Epithelial cell of proximal tubule (primary cell): ENCODE measurements at regions not wholly inside any gene's neighbourhood (a gene's known extent, or its start where the extent isn't known, plus 50 kb on each side); places are given as distances from the start of the nearest gene placed in this dataset.

Source experiments
- DNase-seq: peaks from one replicate; pipeline ENCODE4 v3.0.0-alpha.2; 2011; ENCODE audit warnings: low read depth
- H3K4me3 ChIP-seq: 2 replicates; pipeline ENCODE4 v1.5.1; 2011; ENCODE audit warnings: low read depth, mild to moderate bottlenecking, low read length
- CTCF ChIP-seq: conservative IDR thresholded peaks from 2 replicates; pipeline ENCODE4 v1.5.1; 2012; ENCODE audit warnings: low read depth, mild to moderate bottlenecking, low read length

- H3K4me3 ChIP-seq: no peak overlapping the region
- no peak for TF ChIP-seq CTCF
- DNase-seq: no peak
These were observed 110.3 kb downstream of the ZNF281 start for GRCh38 chr1:200299571-200299970.

- DNase-seq: no peak
These were observed 111.6 kb downstream of the ZNF281 start for GRCh38 chr1:200298242-200298641.

GRCh38 chr1:200296091-200296661 is 113.7 kb downstream of the ZNF281 start:
- TF ChIP-seq CTCF: no peak
- DNase-seq: no peak

More at GRCh38 chr1:200298242-200298641, 111.6 kb downstream of the ZNF281 start:
- TF ChIP-seq CTCF: no peak
- no peak overlapping the region for H3K4me3 ChIP-seq

GRCh38 chr1:200294241-200294640 is 115.6 kb downstream of the ZNF281 start:
- TF ChIP-seq CTCF: no peak
- no peak overlapping the region for H3K4me3 ChIP-seq
- no peak for DNase-seq

More at GRCh38 chr1:200296091-200296661, 113.7 kb downstream of the ZNF281 start:
- no peak overlapping the region for H3K4me3 ChIP-seq

DNA sequence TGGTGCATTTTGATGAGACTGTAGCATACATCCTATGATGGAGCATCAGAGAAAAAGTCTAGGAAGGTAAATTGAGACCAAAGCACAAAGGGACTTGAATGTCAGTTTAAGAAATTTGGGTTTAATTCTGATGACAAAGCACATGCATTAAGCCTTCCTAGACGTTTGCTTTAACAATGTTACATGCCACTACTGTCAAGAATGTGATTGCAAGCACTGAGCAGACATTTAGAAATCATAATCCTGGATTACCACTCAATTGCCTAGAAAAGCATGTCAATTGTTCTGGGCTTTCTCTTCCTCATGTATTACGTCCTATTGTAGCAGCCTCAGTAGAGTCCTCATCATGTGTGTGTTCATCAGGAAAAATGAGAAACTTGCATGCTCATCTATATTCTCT is 117.1 kb downstream of the ZNF281 start:
- TF ChIP-seq CTCF: no peak
- no peak for DNase-seq
- no peak overlapping the region for H3K4me3 ChIP-seq

DNA sequence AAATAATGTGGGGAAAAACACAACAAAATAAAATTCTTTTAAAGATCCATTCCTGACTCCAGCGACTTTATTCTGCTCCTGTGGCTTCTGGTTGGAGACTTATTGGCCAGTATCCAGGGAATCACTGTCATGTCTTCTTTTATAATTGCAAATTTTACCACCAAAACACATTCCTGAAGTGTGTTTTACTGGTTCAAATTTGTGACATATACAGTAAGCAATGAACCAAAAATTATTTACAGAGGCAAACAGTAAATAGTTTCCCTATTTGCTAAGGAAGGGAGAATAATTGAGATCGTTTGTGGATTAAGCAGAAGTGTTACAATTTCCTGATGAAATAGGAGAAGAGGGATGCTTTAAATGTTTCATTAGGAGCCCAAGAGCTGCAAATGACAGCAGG is 118.7 kb downstream of the ZNF281 start:
- no peak for TF ChIP-seq CTCF
- no peak for DNase-seq
- no peak overlapping the region for H3K4me3 ChIP-seq

DNA sequence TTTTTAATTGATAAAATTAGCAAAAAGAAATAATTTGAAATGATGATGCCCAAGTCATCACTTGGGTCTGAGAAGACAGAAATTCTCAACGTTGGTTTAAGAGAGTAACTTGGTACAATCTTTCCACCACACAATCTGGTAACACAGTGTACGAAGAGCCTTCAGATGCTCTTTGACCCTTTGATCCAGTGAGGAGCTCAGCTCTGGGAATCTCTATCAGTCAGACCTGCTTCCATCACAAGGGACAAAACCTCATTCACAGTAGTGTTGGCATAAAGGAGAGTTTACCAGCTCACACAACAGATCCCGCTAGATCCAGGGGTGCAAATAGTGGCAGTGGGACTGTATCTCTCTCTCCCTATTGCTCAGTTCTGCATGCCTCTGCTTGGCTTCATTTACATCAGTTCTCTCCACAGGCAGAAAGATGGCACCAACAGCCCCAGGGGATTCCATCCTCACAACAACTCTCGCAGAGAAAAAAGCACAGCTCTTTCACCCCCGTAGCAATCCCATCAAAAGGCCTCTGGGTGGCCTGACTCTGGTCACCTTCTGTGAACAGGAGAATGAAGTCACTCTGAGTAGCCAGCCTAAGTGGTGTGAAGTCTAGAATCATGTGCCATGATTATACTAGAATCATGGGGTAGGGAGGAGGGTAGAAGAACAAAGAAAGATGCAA is 119.7 kb downstream of the ZNF281 start:
- H3K4me3 ChIP-seq: no peak overlapping the region
- TF ChIP-seq CTCF: peak; percentile 34
- DNase-seq: no peak
